GM12878 (cell line): ENCODE measurements at regions not wholly inside any gene's neighbourhood (a gene's known extent, or its start where the extent isn't known, plus 50 kb on each side); places are given as distances from the start of the nearest gene placed in this dataset.

Source experiments
- ATAC-seq: fragments of 200-7000 bp; cut with Tn5 transposase; 3 replicates; pipeline ENCODE4 v1.9.1; 2020; ENCODE audit warnings: mild to moderate bottlenecking, moderate library complexity
- BruUV-seq: library from RNA; stranded (reverse); fragments of 400-500 nt; replicated peaks from 2 replicates; lab custom pipeline; 2021; lab: Mats Ljungman, UMichigan
- CTCF ChIA-PET: fragments of 300-600 bp; sonication (Branson Sonifier 250); formaldehyde crosslinking; extraction: SDS; loops from one replicate; lab custom pipeline; 2021; ENCODE audit warnings: inconsistent platforms; lab: Yijun Ruan, JAX
- POLR2A ChIA-PET: fragments of 350-600 bp; formaldehyde crosslinking; extraction: SDS; loops from one replicate; lab custom pipeline; 2021; ENCODE audit warnings: inconsistent platforms; lab: Charles Lee
- RAD21 ChIA-PET: fragments of 300-600 bp; sonication (Branson Sonifier 250); formaldehyde crosslinking; loops from one replicate; lab custom pipeline; 2023; ENCODE audit warnings: antibody characterized with exemption; ENCODE audit not compliant: unreplicated experiment; lab: Charles Lee
- SMC1A ChIA-PET: fragments of 300-600 bp; sonication (Branson Sonifier 250); formaldehyde crosslinking; loops from one replicate; lab custom pipeline; 2023; ENCODE audit not compliant: unreplicated experiment, uncharacterized antibody; lab: Charles Lee
- DNase-seq: peaks from one replicate; pipeline ENCODE4 v3.0.0-alpha.2; 2011; ENCODE audit warnings: low read depth, low spot score
- FAIRE-seq: peaks from 3 replicates; lab custom pipeline; 2011; peaks lifted over from hg19 to GRCh38; lab: Jason Lieb, UNC
- H2AFZ ChIP-seq: 2 replicates; pipeline ENCODE4 v1.6.0; 2011; ENCODE audit warnings: low read depth, low read length, control low read depth; ENCODE audit not compliant: control insufficient read depth
- H3K27ac ChIP-seq: 2 replicates; pipeline ENCODE4 v1.5.1; 2011; ENCODE audit warnings: control low read depth; ENCODE audit not compliant: control insufficient read depth, insufficient read depth
- H3K27me3 ChIP-seq, 2 experiments: replicated peaks in 1 of 2; 2 replicates each; pipeline versions ENCODE4 v1.6.0 to v1.6.1; 2011; ENCODE audit warnings: low read length in 1 of 2; ENCODE audit not compliant: control insufficient read depth in 2 of 2, insufficient read depth in 2 of 2
- H3K36me3 ChIP-seq, 2 experiments: 2 replicates each; pipeline ENCODE4 v1.5.1; 2011; ENCODE audit warnings: low read length in 1 of 2; ENCODE audit not compliant: control insufficient read depth in 2 of 2, insufficient read depth in 2 of 2
- H3K4me1 ChIP-seq: 2 replicates; pipeline ENCODE4 v1.6.1; 2011; ENCODE audit warnings: mild to moderate bottlenecking, low read length, moderate library complexity, mixed read lengths; ENCODE audit not compliant: control insufficient read depth, insufficient read depth
- H3K4me2 ChIP-seq: 2 replicates; pipeline ENCODE4 v1.6.0; 2011; ENCODE audit warnings: control low read depth; ENCODE audit not compliant: control insufficient read depth, insufficient read depth
- H3K4me3 ChIP-seq: fragments of 200-600 bp; sonication (generic); 2 replicates; pipeline ENCODE4 v1.5.1; 2016
- H3K79me2 ChIP-seq: 2 replicates; pipeline ENCODE4 v1.6.0; 2011; ENCODE audit warnings: low read length; ENCODE audit not compliant: control insufficient read depth, insufficient read depth
- H3K9ac ChIP-seq: 2 replicates; pipeline ENCODE4 v1.8.0; 2011; ENCODE audit warnings: low read length, control low read depth, mixed read lengths; ENCODE audit not compliant: control insufficient read depth, insufficient read depth
- H3K9me3 ChIP-seq: replicated peaks from 3 replicates; pipeline ENCODE4 v1.5.1; 2011; ENCODE audit warnings: mild to moderate bottlenecking, low read length; ENCODE audit not compliant: control insufficient read depth, insufficient read depth
- H4K20me1 ChIP-seq: 2 replicates; pipeline ENCODE4 v1.6.0; 2011; ENCODE audit not compliant: control insufficient read depth, insufficient read depth
- ATF7 ChIP-seq: fragments of 450-650 bp; IDR thresholded peaks from 2 replicates; pipeline ENCODE4 v1.6.1; 2016; ENCODE audit warnings: low read depth, mild to moderate bottlenecking
- CBX5 ChIP-seq: sonication (generic); IDR thresholded peaks from 2 replicates; pipeline ENCODE4 v1.6.1; 2016; ENCODE audit warnings: low read depth, moderate library complexity, mild to moderate bottlenecking, inconsistent platforms
- CREM ChIP-seq: IDR thresholded peaks from 2 replicates; pipeline ENCODE4 v1.6.1; 2014; ENCODE audit warnings: antibody characterized with exemption, low read depth
- MLLT1 ChIP-seq: fragments of 450-650 bp; IDR thresholded peaks from 2 replicates; pipeline ENCODE4 v1.6.1; 2016; ENCODE audit warnings: mild to moderate bottlenecking
- PAX8 ChIP-seq: fragments of 450-650 bp; IDR thresholded peaks from 2 replicates; pipeline ENCODE4 v1.6.1; 2017; ENCODE audit warnings: mild to moderate bottlenecking, moderate library complexity
- PBX3 ChIP-seq: IDR thresholded peaks from 2 replicates; pipeline ENCODE4 v1.6.1; 2011; ENCODE audit warnings: mild to moderate bottlenecking, low read depth, low read length, moderate library complexity; ENCODE audit not compliant: insufficient replicate concordance
- SKIL ChIP-seq: fragments of 450-650 bp; IDR thresholded peaks from 2 replicates; pipeline ENCODE4 v1.6.1; 2017; ENCODE audit warnings: mild to moderate bottlenecking, low read depth, inconsistent platforms; ENCODE audit not compliant: poor library complexity, severe bottlenecking
- SMC3 ChIP-seq: IDR thresholded peaks from 2 replicates; pipeline ENCODE4 v1.6.1; 2011; ENCODE audit warnings: low read length, improper control_type of control experiment, borderline replicate concordance
- ZBTB11 ChIP-seq: fragments of 450-650 bp; formaldehyde crosslinking; IDR thresholded peaks from 2 replicates; pipeline ENCODE4 v1.5.0; 2022; ENCODE audit warnings: mild to moderate bottlenecking, missing genetic modification characterization
- WGBS: methylation state at CpG from one replicate; pipeline ENCODE4 v1.1.6; 2016; ENCODE audit warnings: low lambda C conversion rate; ENCODE audit not compliant: insufficient replicate concordance, insufficient coverage; ENCODE audit errors: missing lambda C conversion rate; 5-methylcytosine and 5-hydroxymethylcytosine counted together
- in situ Hi-C: fragments of 300-500 bp; cut with MboI; formaldehyde crosslinking; loops from 9 replicates; pipeline ENCODE4 v1.14.3; 2018; ENCODE audit warnings: mixed read lengths
- intact Hi-C: fragments of 100-400 bp; cut with micrococcal nuclease; formaldehyde crosslinking; loops from one replicate; pipeline ENCODE4 v1.14.2; 2022; ENCODE audit not compliant: unreplicated experiment

- intact Hi-C loops (no loop called here), in situ Hi-C loops (no loop called here)
- H3K9me3 ChIP-seq, result no peaks in the 10 kb centered on the region; the same call in 2 of the 3 replicates
- SMC1A ChIA-PET, result no interaction called here
- TF ChIP-seq PBX3 (no peak), MLLT1 (no peak), ATF7 (no peak), SMC3 (no peak), CBX5 (no peak), SKIL (no peak), CREM (no peak), PAX8 (no peak), ZBTB11 (CRISPR knock-in tag) (no peak)
- 26% methylated on average over 14 of the region's 14 CpGs for WGBS
- H4K20me1 ChIP-seq, result no peaks in the 10 kb centered on the region
- H3K36me3 ChIP-seq, result no peaks in the 10 kb centered on the region
- no peak for ATAC-seq
- no peaks in the 10 kb centered on the region for H3K79me2 ChIP-seq
- H3K4me1 ChIP-seq, result no peaks in the 10 kb centered on the region
- no TSS peak for BruUV-seq
- H3K4me3 ChIP-seq, result no peak overlapping the region
- no peak for DNase-seq
- no peaks in the 10 kb centered on the region; a peak in 1 of 4 replicates for H3K27me3 ChIP-seq
- FAIRE-seq, result no peak
- CTCF ChIA-PET, result interaction anchor here (0.6 to 1.0 kb wide), 2 partner anchors 79 to 194 kb away, joined by 3 read pairs; no protein-coding TSS in a partner anchor
- POLR2A ChIA-PET, result no interaction called here
- no peak overlapping the region for H3K4me2 ChIP-seq
- no peak overlapping the region for H2AFZ ChIP-seq
- no peak overlapping the region for H3K27ac ChIP-seq
- RAD21 ChIA-PET, result no interaction called here
- H3K9ac ChIP-seq, result no peak overlapping the region
These were observed 75.2 kb downstream of the TNFAIP2 start for GRCh38 chr14:103198131-103199105.
